ENCODE measurements at regions not wholly inside any gene's neighbourhood (a gene's known extent, or its start where the extent isn't known, plus 50 kb on each side); places are given as distances from the start of the nearest gene placed in this dataset.

GRCh38 chr13:27370305-27370872 is 54.0 kb upstream of the GTF3A start:
- no peak overlapping the region for H3K4me3 ChIP-seq
- H3K79me2 ChIP-seq (replicated peaks; ENCODE audit: insufficient read depth): no peaks in the 10 kb centered on the region
- no peak for DNase-seq (ENCODE audit: low spot score)
- H3K9me3 Mint-ChIP-seq: peaks cover 2% of the 10 kb centered on the region; the same call in 2 of the 3 replicates
- H2AFZ ChIP-seq: no peak overlapping the region
- H3K36me3 ChIP-seq (ENCODE audit: insufficient read depth): no peaks in the 10 kb centered on the region
- no peaks in the 10 kb centered on the region for H3K9me2 ChIP-seq (ENCODE audit: insufficient read depth)
- no peaks in the 10 kb centered on the region for H3F3A ChIP-seq (replicated peaks; ENCODE audit: low read depth)
- ATAC-seq: no peak
- peaks cover 8% of the 10 kb centered on the region for H3K27me3 Mint-ChIP-seq (ENCODE audit: insufficient read depth, low read depth, poor library complexity)
- no peak overlapping the region for H3K27ac Mint-ChIP-seq
- H3K4me1 ChIP-seq (ENCODE audit: insufficient read depth): no peaks in the 10 kb centered on the region
- H3K4me2 ChIP-seq: no peak overlapping the region
- H3K36me3 Mint-ChIP-seq (ENCODE audit: low read depth): no peaks in the 10 kb centered on the region
- TF ChIP-seq NANOG (IDR thresholded peaks at IDR 0.05; ENCODE audit: borderline replicate concordance) (no peak), JUNB (IDR thresholded peaks at IDR 0.05; ENCODE audit: unreplicated experiment) (no peak), EZH2phosphoT487 (IDR thresholded peaks at IDR 0.05; ENCODE audit: unreplicated experiment) (no peak), ZNF114 (CRISPR knock-in tag; IDR thresholded peaks at IDR 0.05) (no peak), POLR2AphosphoS5 (IDR thresholded peaks at IDR 0.05; ENCODE audit: low read depth) (no peak), ZNF462 (CRISPR knock-in tag; IDR thresholded peaks at IDR 0.05) (no peak), CREB1 (CRISPR knock-in tag; IDR thresholded peaks at IDR 0.05; ENCODE audit: low read depth) (no peak), EZH2 (IDR thresholded peaks at IDR 0.05; ENCODE audit: low read depth, unreplicated experiment) (no peak), ETS1 (IDR thresholded peaks at IDR 0.05) (no peak)
- H3K27ac ChIP-seq (ENCODE audit: low read depth): no peak overlapping the region
- no peak overlapping the region for H3K4me3 Mint-ChIP-seq
- H4K20me1 ChIP-seq (replicated peaks; ENCODE audit: insufficient read depth): no peaks in the 10 kb centered on the region
- H3K27me3 ChIP-seq (ENCODE audit: insufficient read depth): no peaks in the 10 kb centered on the region
- peaks cover 21% of the 10 kb centered on the region for H3K4me1 Mint-ChIP-seq

Data from GM23338 (cell line).